ENCODE measurements at regions not wholly inside any gene's neighbourhood (a gene's known extent, or its start where the extent isn't known, plus 50 kb on each side); places are given as distances from the start of the nearest gene placed in this dataset.
"Not testable (repeated sequence)": the region's sequence is repeated elsewhere in the genome, so short reads cannot be mapped to it uniquely, and the experiment has no call there.

- TF ChIP-seq POLR2A, CTCF (IDR thresholded peaks at IDR 0.05): not testable (repeated sequence)
Observed at GRCh38 chr1:30206631-30207030, 516.8 kb downstream of the MATN1 start.
